ENCODE measurements at regions not wholly inside any gene's neighbourhood (a gene's known extent, or its start where the extent isn't known, plus 50 kb on each side); places are given as distances from the start of the nearest gene placed in this dataset.

GRCh38 chr18:73313476-73313875 is 445.7 kb upstream of the NETO1 start:
- H3K27me3 ChIP-seq (ENCODE audit: control insufficient read depth, insufficient read depth, low read length): no peaks in the 10 kb centered on the region
- H3K36me3 ChIP-seq (ENCODE audit: control insufficient read depth, insufficient read depth, low read length): no peaks in the 10 kb centered on the region
- H3K9me3 ChIP-seq (ENCODE audit: control insufficient read depth, insufficient read depth, low read length): no peaks in the 10 kb centered on the region
- H3K4me1 ChIP-seq (ENCODE audit: control insufficient read depth, insufficient read depth, low read length): no peaks in the 10 kb centered on the region
- H3K27ac ChIP-seq (ENCODE audit: low read depth, low read length): no peak overlapping the region
- H3K4me3 ChIP-seq (ENCODE audit: low read depth, low read length): no peak overlapping the region
- no peak for DNase-seq (ENCODE audit: low read depth in 4 of 6, low spot score in 6 of 6)

GRCh38 chr18:73296686-73297085 is 428.9 kb upstream of the NETO1 start:
- Histone ChIP-seq H3K4me3 (ENCODE audit: low read depth, low read length) (no peak overlapping the region), H3K27me3 (ENCODE audit: control insufficient read depth, insufficient read depth, low read length) (no peaks in the 10 kb centered on the region), H3K4me1 (ENCODE audit: control insufficient read depth, insufficient read depth, low read length) (no peaks in the 10 kb centered on the region), H3K36me3 (ENCODE audit: control insufficient read depth, insufficient read depth, low read length) (no peaks in the 10 kb centered on the region), H3K27ac (ENCODE audit: low read depth, low read length) (no peak overlapping the region), H3K9me3 (ENCODE audit: control insufficient read depth, insufficient read depth, low read length) (no peaks in the 10 kb centered on the region)
- 40% methylated on average over 1 of the region's 2 CpGs for WGBS (ENCODE audit: insufficient coverage)
- no peak for DNase-seq (ENCODE audit: low read depth in 4 of 6, low spot score in 6 of 6)

GRCh38 chr18:73292156-73292555 is 424.4 kb upstream of the NETO1 start:
- H3K27ac ChIP-seq (ENCODE audit: low read depth, low read length): no peak overlapping the region
- H3K4me1 ChIP-seq (ENCODE audit: control insufficient read depth, insufficient read depth, low read length): no peaks in the 10 kb centered on the region
- no peak overlapping the region for H3K4me3 ChIP-seq (ENCODE audit: low read depth, low read length)
- WGBS (ENCODE audit: insufficient coverage): no CpG with 5 or more reads among the region's 4 CpGs
- peak in 1 of 6 donors; percentile 52 for DNase-seq (ENCODE audit: low read depth in 4 of 6, low spot score in 6 of 6)
- H3K27me3 ChIP-seq (ENCODE audit: control insufficient read depth, insufficient read depth, low read length): no peaks in the 10 kb centered on the region
- no peaks in the 10 kb centered on the region for H3K9me3 ChIP-seq (ENCODE audit: control insufficient read depth, insufficient read depth, low read length)
- H3K36me3 ChIP-seq (ENCODE audit: control insufficient read depth, insufficient read depth, low read length): no peaks in the 10 kb centered on the region

GRCh38 chr18:73288813-73289212 is 421.0 kb upstream of the NETO1 start:
- no peaks in the 10 kb centered on the region for H3K27me3 ChIP-seq (ENCODE audit: control insufficient read depth, insufficient read depth, low read length)
- H3K27ac ChIP-seq (ENCODE audit: low read depth, low read length): no peak overlapping the region
- H3K4me3 ChIP-seq (ENCODE audit: low read depth, low read length): no peak overlapping the region
- H3K36me3 ChIP-seq (ENCODE audit: control insufficient read depth, insufficient read depth, low read length): no peaks in the 10 kb centered on the region
- 100% methylated on average over 1 of the region's 3 CpGs for WGBS (ENCODE audit: insufficient coverage)
- DNase-seq (ENCODE audit: low read depth in 4 of 6, low spot score in 6 of 6): no peak
- H3K9me3 ChIP-seq (ENCODE audit: control insufficient read depth, insufficient read depth, low read length): no peaks in the 10 kb centered on the region
- H3K4me1 ChIP-seq (ENCODE audit: control insufficient read depth, insufficient read depth, low read length): no peaks in the 10 kb centered on the region

- H3K9me3 ChIP-seq (ENCODE audit: control insufficient read depth, insufficient read depth, low read length): no peaks in the 10 kb centered on the region
- no peak for DNase-seq (ENCODE audit: low read depth in 4 of 6, low spot score in 6 of 6)
- H3K4me3 ChIP-seq (ENCODE audit: low read depth, low read length): no peak overlapping the region
- no peaks in the 10 kb centered on the region for H3K4me1 ChIP-seq (ENCODE audit: control insufficient read depth, insufficient read depth, low read length)
- WGBS (ENCODE audit: insufficient coverage): no CpG with 5 or more reads among the region's 5 CpGs
- no peaks in the 10 kb centered on the region for H3K27me3 ChIP-seq (ENCODE audit: control insufficient read depth, insufficient read depth, low read length)
- no peaks in the 10 kb centered on the region for H3K36me3 ChIP-seq (ENCODE audit: control insufficient read depth, insufficient read depth, low read length)
- H3K27ac ChIP-seq (ENCODE audit: low read depth, low read length): no peak overlapping the region
Observed at GRCh38 chr18:73286584-73286983, 418.8 kb upstream of the NETO1 start.

- WGBS (ENCODE audit: insufficient coverage): no CpG with 5 or more reads among the region's 5 CpGs
- H3K27ac ChIP-seq (ENCODE audit: low read depth, low read length): no peak overlapping the region
Observed at GRCh38 chr18:73283788-73284187, 416.0 kb upstream of the NETO1 start.

GRCh38 chr18:73283032-73283431 is 415.2 kb upstream of the NETO1 start:
- Histone ChIP-seq H3K27me3 (ENCODE audit: control insufficient read depth, insufficient read depth, low read length) (no peaks in the 10 kb centered on the region), H3K4me3 (ENCODE audit: low read depth, low read length) (no peak overlapping the region), H3K36me3 (ENCODE audit: control insufficient read depth, insufficient read depth, low read length) (no peaks in the 10 kb centered on the region), H3K4me1 (ENCODE audit: control insufficient read depth, insufficient read depth, low read length) (no peaks in the 10 kb centered on the region), H3K27ac (ENCODE audit: low read depth, low read length) (no peak overlapping the region), H3K9me3 (ENCODE audit: control insufficient read depth, insufficient read depth, low read length) (no peaks in the 10 kb centered on the region)
- no peak for DNase-seq (ENCODE audit: low read depth in 4 of 6, low spot score in 6 of 6)
- no CpG with 5 or more reads among the region's 2 CpGs for WGBS (ENCODE audit: insufficient coverage)

More at GRCh38 chr18:73283788-73284187, 416.0 kb upstream of the NETO1 start:
- Histone ChIP-seq H3K4me3 (ENCODE audit: low read depth, low read length) (no peak overlapping the region), H3K36me3 (ENCODE audit: control insufficient read depth, insufficient read depth, low read length) (no peaks in the 10 kb centered on the region), H3K27me3 (ENCODE audit: control insufficient read depth, insufficient read depth, low read length) (no peaks in the 10 kb centered on the region), H3K9me3 (ENCODE audit: control insufficient read depth, insufficient read depth, low read length) (no peaks in the 10 kb centered on the region), H3K4me1 (ENCODE audit: control insufficient read depth, insufficient read depth, low read length) (no peaks in the 10 kb centered on the region)
- DNase-seq (ENCODE audit: low read depth in 4 of 6, low spot score in 6 of 6): no peak

- H3K9me3 ChIP-seq (ENCODE audit: control insufficient read depth, insufficient read depth, low read length): no peaks in the 10 kb centered on the region
- H3K4me3 ChIP-seq (ENCODE audit: low read depth, low read length): no peak overlapping the region
- no peaks in the 10 kb centered on the region for H3K36me3 ChIP-seq (ENCODE audit: control insufficient read depth, insufficient read depth, low read length)
- WGBS (ENCODE audit: insufficient coverage): 92% methylated on average over 11 of the region's 11 CpGs
- peak in 1 of 6 donors; percentile 65 for DNase-seq (ENCODE audit: low read depth in 4 of 6, low spot score in 6 of 6)
- H3K27me3 ChIP-seq (ENCODE audit: control insufficient read depth, insufficient read depth, low read length): no peaks in the 10 kb centered on the region
- H3K27ac ChIP-seq (ENCODE audit: low read depth, low read length): no peak overlapping the region
- H3K4me1 ChIP-seq (ENCODE audit: control insufficient read depth, insufficient read depth, low read length): no peaks in the 10 kb centered on the region
Observed at GRCh38 chr18:73279498-73279897, 411.7 kb upstream of the NETO1 start.

- no peak for DNase-seq (ENCODE audit: low read depth in 4 of 6, low spot score in 6 of 6)
- Histone ChIP-seq H3K36me3 (ENCODE audit: control insufficient read depth, insufficient read depth, low read length) (no peaks in the 10 kb centered on the region), H3K4me1 (ENCODE audit: control insufficient read depth, insufficient read depth, low read length) (no peaks in the 10 kb centered on the region), H3K9me3 (ENCODE audit: control insufficient read depth, insufficient read depth, low read length) (no peaks in the 10 kb centered on the region), H3K4me3 (ENCODE audit: low read depth, low read length) (no peak overlapping the region), H3K27me3 (ENCODE audit: control insufficient read depth, insufficient read depth, low read length) (no peaks in the 10 kb centered on the region), H3K27ac (ENCODE audit: low read depth, low read length) (no peak overlapping the region)
- WGBS (ENCODE audit: insufficient coverage): 80% methylated on average over 1 of the region's 9 CpGs
Observed at GRCh38 chr18:73274812-73275621, 407.2 kb upstream of the NETO1 start.

GRCh38 chr18:73270920-73271634 is 403.3 kb upstream of the NETO1 start:
- no peaks in the 10 kb centered on the region for H3K36me3 ChIP-seq (ENCODE audit: control insufficient read depth, insufficient read depth, low read length)
- DNase-seq (ENCODE audit: low read depth in 4 of 6, low spot score in 6 of 6): peak in 1 of 6 donors; percentile 59
- H3K4me3 ChIP-seq (ENCODE audit: low read depth, low read length): no peak overlapping the region
- WGBS (ENCODE audit: insufficient coverage): 44% methylated on average over 5 of the region's 10 CpGs
- H3K27me3 ChIP-seq (ENCODE audit: control insufficient read depth, insufficient read depth, low read length): no peaks in the 10 kb centered on the region
- no peak overlapping the region for H3K27ac ChIP-seq (ENCODE audit: low read depth, low read length)
- no peaks in the 10 kb centered on the region for H3K4me1 ChIP-seq (ENCODE audit: control insufficient read depth, insufficient read depth, low read length)
- H3K9me3 ChIP-seq (ENCODE audit: control insufficient read depth, insufficient read depth, low read length): no peaks in the 10 kb centered on the region
